Naive thymus-derived CD8-positive, alpha-beta T cell (primary cell): ENCODE measurements at regions not wholly inside any gene's neighbourhood (a gene's known extent, or its start where the extent isn't known, plus 50 kb on each side); places are given as distances from the start of the nearest gene placed in this dataset.

Experiments used
- ATAC-seq, 2 donors: fragments of 150-1000 bp; cut with Tn5 transposase in 1 of 2; sonication (Bioruptor Pico), chemical (Tn5 transposase) in 1 of 2; 1 replicate in 1 of 2; 2 replicates in 1 of 2; pipeline ENCODE4 v1.10.0; 2021; ENCODE audit warnings: mild to moderate bottlenecking in 2 of 2, moderate library complexity in 2 of 2
- POLR2A ChIA-PET: fragments of 350-600 bp; sonication (Branson Sonifier 250); formaldehyde crosslinking; loops from one replicate; lab custom pipeline; 2021; ENCODE audit warnings: antibody characterized with exemption; lab: Charles Lee
- DNase-seq, 10 donors: peaks; one replicate each; pipeline versions ENCODE4 v3.0.0 to v3.0.0-alpha.2; 2020 to 2022
- H3K27ac Mint-ChIP-seq, 10 donors: one replicate each; pipeline ENCODE4 v1.8.0; 2020 to 2022; ENCODE audit warnings: mild to moderate bottlenecking in 10 of 10, mixed read lengths in 10 of 10, moderate library complexity in 4 of 10, inconsistent platforms in 1 of 10
- H3K27me3 Mint-ChIP-seq, 5 donors: one replicate each; pipeline ENCODE4 v1.8.0; 2021 to 2022; ENCODE audit warnings: mixed read lengths in 5 of 5
- H3K36me3 Mint-ChIP-seq, 3 donors: one replicate each; pipeline ENCODE4 v1.8.0; 2020 to 2022; ENCODE audit warnings: mixed read lengths in 3 of 3, mild to moderate bottlenecking in 2 of 3, inconsistent platforms in 1 of 3
- H3K4me1 Mint-ChIP-seq, 4 donors: one replicate each; pipeline ENCODE4 v1.8.0; 2021 to 2022; ENCODE audit warnings: mixed read lengths in 4 of 4
- H3K4me3 Mint-ChIP-seq, 10 donors: one replicate each; pipeline ENCODE4 v1.8.0; 2020 to 2022; ENCODE audit warnings: mild to moderate bottlenecking in 10 of 10, mixed read lengths in 10 of 10, moderate library complexity in 6 of 10, inconsistent platforms in 1 of 10
- H3K9me3 Mint-ChIP-seq, 9 donors: one replicate each; pipeline ENCODE4 v1.8.0; 2020 to 2022; ENCODE audit warnings: mixed read lengths in 9 of 9, mild to moderate bottlenecking in 3 of 9, inconsistent platforms in 1 of 9, moderate library complexity in 1 of 9

DNA sequence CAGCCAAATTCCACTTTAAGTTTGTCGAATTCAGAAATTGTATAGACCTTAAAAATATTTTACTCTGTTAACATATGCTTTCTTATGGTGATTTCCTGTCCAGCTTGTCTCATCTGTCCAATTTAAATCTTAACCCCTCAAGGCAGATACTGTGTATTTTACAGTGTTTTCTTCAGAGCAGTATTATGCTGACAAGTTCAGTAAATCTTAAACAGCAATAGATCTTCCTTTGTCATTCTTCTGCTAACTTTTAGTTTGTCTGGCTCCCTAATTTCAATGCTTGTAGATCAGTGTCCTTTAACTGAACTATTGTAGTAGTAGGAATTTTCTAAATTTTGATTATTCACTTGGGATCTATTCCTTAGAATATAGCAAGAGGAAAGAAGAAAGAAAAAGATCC is 52.8 kb upstream of the MEIS1 start:
- ATAC-seq = no peak
- H3K4me1 Mint-ChIP-seq = no peaks in the 10 kb centered on the region

DNA sequence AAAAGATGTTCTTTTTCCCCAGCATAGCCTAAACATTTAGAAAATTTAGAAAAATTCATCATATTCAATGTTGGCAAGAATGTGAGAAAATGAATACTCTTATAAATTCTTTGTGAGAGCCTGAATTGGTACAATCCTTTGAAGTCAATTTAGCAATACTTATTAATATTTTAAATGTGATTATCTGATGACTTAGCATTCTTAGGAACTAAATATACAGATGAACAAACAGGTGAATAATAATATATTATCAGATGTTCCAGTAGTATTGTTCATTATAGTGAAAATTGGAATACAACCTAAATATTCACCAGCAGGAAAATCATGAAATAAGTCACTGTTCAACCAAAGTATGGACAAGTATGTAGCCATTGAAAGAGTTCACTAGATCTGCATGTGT is 55.5 kb upstream of the MEIS1 start:
- DNase-seq (no peak), ATAC-seq (no peak)
- POLR2A ChIA-PET = no interaction called here
- Mint-ChIP-seq H3K27me3 (peaks cover 0 to 5% (median 0%) of the 10 kb centered on the region in 5 donors), H3K9me3 (peaks cover 0 to 10% (median 0%) of the 10 kb centered on the region in 9 donors), H3K4me3 (no peak overlapping the region), H3K36me3 (no peaks in the 10 kb centered on the region), H3K4me1 (no peaks in the 10 kb centered on the region), H3K27ac (no peak overlapping the region)

More for the DNA sequence above, 52.8 kb upstream of the MEIS1 start:
- POLR2A ChIA-PET = no interaction called here
- Mint-ChIP-seq H3K27ac (no peak overlapping the region), H3K9me3 (peaks cover 0 to 10% (median 0%) of the 10 kb centered on the region in 9 donors), H3K27me3 (peaks cover 0 to 5% (median 0%) of the 10 kb centered on the region in 5 donors), H3K36me3 (no peaks in the 10 kb centered on the region), H3K4me3 (no peak overlapping the region)
- no peak for DNase-seq

DNA sequence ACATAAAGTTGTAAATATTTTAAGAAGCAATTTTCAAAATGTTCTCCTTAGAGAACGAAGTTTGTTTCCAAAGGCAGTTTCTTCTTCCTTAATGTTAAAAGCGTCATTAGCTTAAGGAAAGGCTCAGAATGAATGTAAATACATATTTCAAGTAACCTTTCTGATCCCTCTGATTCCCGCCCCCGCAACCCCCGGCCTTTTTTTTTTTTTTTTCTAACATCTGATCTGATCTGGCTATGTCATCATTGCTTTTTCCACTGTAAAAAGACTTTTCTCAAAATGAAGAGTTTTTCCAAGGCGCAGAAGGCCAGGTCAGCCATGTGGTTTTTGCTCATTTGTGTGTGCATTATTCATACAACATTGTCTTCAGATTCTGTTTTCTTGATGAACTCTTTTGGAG is 57.1 kb upstream of the MEIS1 start:
- Mint-ChIP-seq H3K27me3 (peaks cover 0 to 5% (median 2%) of the 10 kb centered on the region in 5 donors), H3K27ac (no peak overlapping the region), H3K9me3 (peaks cover 0 to 10% (median 0%) of the 10 kb centered on the region in 9 donors), H3K36me3 (no peaks in the 10 kb centered on the region), H3K4me3 (no peak overlapping the region), H3K4me1 (no peaks in the 10 kb centered on the region)
- POLR2A ChIA-PET = no interaction called here
- ATAC-seq (no peak), DNase-seq (no peak)

DNA sequence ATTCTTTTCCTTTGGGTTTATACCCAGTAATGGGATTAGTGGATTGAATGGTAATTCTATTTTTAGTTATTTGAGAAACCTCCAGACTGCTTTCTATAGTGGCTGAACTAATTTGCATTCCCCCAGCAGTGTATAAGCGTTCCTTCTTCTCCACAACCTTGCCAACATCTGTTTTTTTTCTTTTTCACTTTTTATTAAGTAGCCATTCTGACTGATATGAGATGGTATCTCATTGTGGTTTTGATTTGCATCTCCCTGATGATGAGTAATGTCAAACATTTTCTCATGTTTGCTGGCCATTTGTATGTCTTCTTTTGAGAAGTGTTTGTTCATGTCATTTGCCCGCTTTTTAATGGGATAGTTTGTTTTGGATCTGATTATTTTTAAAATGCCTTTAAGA is 64.1 kb upstream of the MEIS1 start:
- POLR2A ChIA-PET = no interaction called here
- DNase-seq = no peak
- H3K27me3 Mint-ChIP-seq = peaks cover 0 to 6% (median 0%) of the 10 kb centered on the region in 5 donors

DNA sequence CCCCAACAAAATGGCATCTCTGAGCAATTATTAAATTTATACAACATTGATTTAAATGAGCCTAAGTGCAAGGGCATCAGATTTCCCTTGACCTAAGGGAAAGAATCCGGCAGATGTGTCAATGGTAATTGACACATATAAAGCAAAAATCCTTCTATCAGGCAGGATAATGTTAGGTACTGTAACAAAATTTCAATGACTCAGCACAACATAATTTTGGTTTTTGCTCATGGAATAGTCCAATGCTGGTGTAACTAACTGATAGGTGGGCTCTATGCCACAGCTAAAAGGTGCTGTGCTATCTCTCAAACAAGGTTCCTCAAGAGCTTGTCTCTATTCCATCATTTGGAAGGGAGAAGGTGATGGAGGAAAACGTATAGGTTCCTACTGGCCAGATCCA is 68.3 kb upstream of the MEIS1 start:
- peaks cover 0 to 2% (median 0%) of the 10 kb centered on the region in 9 donors for H3K9me3 Mint-ChIP-seq
- no peaks in the 10 kb centered on the region for H3K36me3 Mint-ChIP-seq
- ATAC-seq = no peak
- no peak for DNase-seq
- peaks cover 0 to 4% (median 0%) of the 10 kb centered on the region in 5 donors for H3K27me3 Mint-ChIP-seq
- no peak overlapping the region for H3K27ac Mint-ChIP-seq
- H3K4me3 Mint-ChIP-seq = no peak overlapping the region
- POLR2A ChIA-PET = no interaction called here
- H3K4me1 Mint-ChIP-seq = no peaks in the 10 kb centered on the region

More for the DNA sequence above, 64.1 kb upstream of the MEIS1 start:
- H3K27ac Mint-ChIP-seq = no peak overlapping the region
- no peak overlapping the region for H3K4me3 Mint-ChIP-seq
- no peaks in the 10 kb centered on the region for H3K4me1 Mint-ChIP-seq
- no peaks in the 10 kb centered on the region for H3K36me3 Mint-ChIP-seq
- no peak for ATAC-seq
- peaks cover 0 to 2% (median 0%) of the 10 kb centered on the region in 9 donors for H3K9me3 Mint-ChIP-seq

DNA sequence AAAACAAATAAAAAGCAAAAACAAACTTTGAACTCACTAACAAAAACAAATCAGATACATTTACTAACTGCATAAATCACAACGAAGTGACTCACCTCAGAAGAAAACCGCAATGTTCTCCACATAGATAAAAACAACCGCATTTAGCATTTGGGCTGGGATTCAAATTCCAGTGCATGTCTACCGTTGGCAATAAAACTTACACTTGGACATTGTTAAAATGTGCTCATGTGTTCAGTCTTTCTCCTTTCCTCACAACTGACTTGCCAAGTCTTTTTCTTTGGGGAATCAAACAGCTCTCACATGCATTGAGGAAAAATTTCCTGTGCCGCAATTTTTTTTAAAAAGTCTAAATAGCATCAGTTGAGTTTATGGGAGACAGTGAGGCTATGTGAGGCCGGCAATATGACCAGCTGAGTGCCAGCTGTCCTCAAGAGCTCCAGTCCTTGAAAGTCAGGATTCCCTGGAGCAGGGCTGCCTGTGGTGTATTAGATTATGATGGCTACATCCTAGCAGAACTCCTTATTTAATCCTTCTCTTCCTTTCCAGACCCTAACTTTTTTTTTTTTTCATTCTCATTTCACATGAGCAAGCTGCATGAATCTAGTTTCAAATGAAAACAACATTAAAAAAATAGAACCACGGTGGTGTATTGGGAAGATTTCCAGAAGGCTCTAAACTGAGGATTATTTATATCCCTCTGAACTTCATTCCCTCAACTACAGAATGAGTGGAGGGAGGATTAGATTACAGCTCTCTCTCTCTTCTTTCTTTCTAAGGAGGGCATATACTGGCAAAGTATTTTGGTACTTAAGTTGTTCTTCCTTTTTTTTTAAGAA is 70.2 kb upstream of the MEIS1 start:
- H3K4me1 Mint-ChIP-seq = no peaks in the 10 kb centered on the region
- H3K9me3 Mint-ChIP-seq = peaks cover 0 to 5% (median 0%) of the 10 kb centered on the region in 9 donors
- H3K27ac Mint-ChIP-seq = no peak overlapping the region
- DNase-seq (no peak), ATAC-seq (no peak)
- H3K4me3 Mint-ChIP-seq = no peak overlapping the region
- no peaks in the 10 kb centered on the region for H3K36me3 Mint-ChIP-seq
- POLR2A ChIA-PET = no interaction called here
- H3K27me3 Mint-ChIP-seq = peaks cover 0 to 4% (median 0%) of the 10 kb centered on the region in 5 donors

DNA sequence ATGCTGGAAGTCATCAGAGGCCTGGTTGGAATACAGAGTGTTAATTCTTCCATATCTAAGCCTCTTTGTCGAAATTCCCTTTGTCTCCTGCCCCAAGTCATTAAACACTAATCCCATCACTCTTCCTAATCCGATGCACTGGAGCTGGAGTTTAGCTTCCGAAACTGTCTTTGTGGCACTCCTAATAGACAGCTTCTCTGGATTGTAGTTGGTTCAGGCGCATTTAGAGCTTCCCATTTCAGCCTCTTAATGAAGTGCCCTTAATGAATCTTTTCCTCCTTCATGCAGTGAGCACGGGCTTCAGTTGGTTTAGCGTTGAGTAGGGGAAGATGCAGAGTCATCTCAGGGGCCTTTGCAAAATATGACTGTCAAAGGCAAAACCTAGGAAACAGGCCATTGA is 72.2 kb upstream of the MEIS1 start:
- ATAC-seq (no peak), DNase-seq (no peak)
- peaks cover 0 to 4% (median 0%) of the 10 kb centered on the region in 5 donors for H3K27me3 Mint-ChIP-seq
- no peak overlapping the region for H3K4me3 Mint-ChIP-seq
- H3K9me3 Mint-ChIP-seq = peaks cover 0 to 5% (median 0%) of the 10 kb centered on the region in 9 donors
- no peaks in the 10 kb centered on the region for H3K4me1 Mint-ChIP-seq
- H3K36me3 Mint-ChIP-seq = no peaks in the 10 kb centered on the region
- no peak overlapping the region for H3K27ac Mint-ChIP-seq
- POLR2A ChIA-PET = no interaction called here

DNA sequence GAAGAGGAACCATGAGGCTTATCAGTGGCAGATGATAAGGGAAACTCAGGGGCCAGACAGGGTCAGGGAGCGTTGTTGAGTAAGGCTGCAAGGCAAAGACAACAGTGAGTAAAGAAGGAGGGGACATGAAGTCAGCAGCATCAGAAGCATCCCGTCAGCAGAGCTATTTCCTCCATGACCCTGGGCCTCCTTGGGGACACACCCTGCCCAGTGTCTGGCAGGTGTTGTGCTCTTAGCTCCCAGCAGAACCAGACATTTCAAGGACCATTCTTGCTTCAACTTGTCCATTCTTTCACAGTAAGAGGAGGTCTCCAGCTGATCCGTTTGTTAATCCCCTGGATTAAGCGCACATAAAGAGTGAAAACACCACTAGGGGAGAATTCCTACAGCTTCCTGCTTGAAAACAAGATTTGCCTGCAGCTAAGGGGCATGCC is 88.7 kb upstream of the MEIS1 start:
- Mint-ChIP-seq H3K27ac (no peak overlapping the region), H3K27me3 (no peaks in the 10 kb centered on the region), H3K4me1 (no peaks in the 10 kb centered on the region), H3K9me3 (peaks cover 0 to 39% (median 10%) of the 10 kb centered on the region in 9 donors), H3K4me3 (no peak overlapping the region), H3K36me3 (no peaks in the 10 kb centered on the region)
- DNase-seq (no peak), ATAC-seq (no peak)
- POLR2A ChIA-PET = no interaction called here

DNA sequence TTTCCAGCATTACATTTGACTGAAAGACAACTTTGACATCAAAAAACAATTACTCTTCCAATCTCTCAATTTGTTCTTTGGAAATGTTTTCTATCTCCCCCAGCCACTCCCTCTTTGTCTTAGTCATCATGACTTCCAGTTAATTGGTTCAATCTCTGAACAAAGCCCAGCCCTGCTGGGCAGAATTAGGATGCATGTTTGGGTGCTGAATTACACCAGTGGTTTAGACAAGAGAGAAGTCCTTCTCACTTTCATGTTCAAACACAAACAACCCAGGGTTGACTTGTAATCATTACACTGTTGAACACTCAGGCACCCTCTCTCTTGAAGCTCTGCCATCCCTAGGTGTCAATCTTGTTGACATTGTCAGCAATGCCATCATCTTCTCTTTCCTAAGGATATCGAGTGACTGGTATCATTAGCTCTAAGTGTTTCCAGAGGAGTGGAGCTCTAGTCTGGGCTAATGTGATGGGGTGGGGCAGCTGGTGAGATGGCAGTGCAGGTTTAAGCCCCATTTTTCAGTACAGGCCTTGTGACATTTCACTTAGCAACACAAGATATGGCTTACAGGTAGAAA is 90.8 kb upstream of the MEIS1 start:
- ATAC-seq = no peak
- Mint-ChIP-seq H3K4me3 (no peak overlapping the region), H3K9me3 (peaks cover 0 to 37% (median 9%) of the 10 kb centered on the region in 9 donors), H3K36me3 (no peaks in the 10 kb centered on the region), H3K27me3 (no peaks in the 10 kb centered on the region), H3K4me1 (no peaks in the 10 kb centered on the region), H3K27ac (no peak overlapping the region)
- DNase-seq = no peak
- POLR2A ChIA-PET = no interaction called here

DNA sequence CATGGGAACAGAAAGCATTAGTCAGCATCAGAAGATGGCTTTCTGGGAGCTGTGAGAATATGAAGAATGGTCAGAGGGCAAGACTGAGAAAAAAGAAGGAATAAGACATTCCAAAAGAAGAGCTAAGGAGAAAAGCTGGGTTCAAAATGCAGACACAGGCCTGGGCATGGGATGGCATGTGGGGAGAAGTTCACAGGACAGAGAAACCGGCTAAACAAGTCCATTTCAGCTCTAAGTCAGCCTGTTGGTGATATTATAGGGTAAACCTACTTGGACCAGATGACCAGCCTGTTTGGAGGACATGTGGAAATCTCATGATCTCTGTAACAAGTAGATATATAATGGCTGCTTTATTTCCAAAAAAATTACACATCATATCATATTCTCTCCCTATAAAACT is 91.7 kb upstream of the MEIS1 start:
- Mint-ChIP-seq H3K9me3 (peaks cover 0 to 37% (median 9%) of the 10 kb centered on the region in 9 donors), H3K4me1 (no peaks in the 10 kb centered on the region), H3K27me3 (no peaks in the 10 kb centered on the region), H3K4me3 (no peak overlapping the region), H3K36me3 (no peaks in the 10 kb centered on the region), H3K27ac (no peak overlapping the region)
- ATAC-seq (no peak), DNase-seq (no peak)
- POLR2A ChIA-PET = no interaction called here

DNA sequence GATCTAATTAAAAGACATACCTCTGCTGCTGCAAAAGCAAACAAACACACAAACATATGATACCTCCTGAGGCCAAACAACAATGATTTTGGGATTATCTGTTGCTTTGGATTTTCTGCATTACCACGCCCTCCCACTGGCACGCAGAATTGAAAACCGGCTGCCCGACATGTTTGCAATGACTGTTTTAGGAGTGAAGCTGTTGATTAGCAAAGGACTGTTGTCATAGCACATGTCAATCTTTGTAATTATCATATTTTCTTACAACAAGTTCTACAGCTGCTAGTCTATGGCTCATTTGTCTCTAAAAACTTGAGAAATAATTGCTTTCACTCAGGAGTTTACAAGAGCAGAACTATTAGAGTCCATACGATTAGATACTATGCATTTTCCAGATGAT is 94.4 kb upstream of the MEIS1 start:
- no peaks in the 10 kb centered on the region for H3K27me3 Mint-ChIP-seq

DNA sequence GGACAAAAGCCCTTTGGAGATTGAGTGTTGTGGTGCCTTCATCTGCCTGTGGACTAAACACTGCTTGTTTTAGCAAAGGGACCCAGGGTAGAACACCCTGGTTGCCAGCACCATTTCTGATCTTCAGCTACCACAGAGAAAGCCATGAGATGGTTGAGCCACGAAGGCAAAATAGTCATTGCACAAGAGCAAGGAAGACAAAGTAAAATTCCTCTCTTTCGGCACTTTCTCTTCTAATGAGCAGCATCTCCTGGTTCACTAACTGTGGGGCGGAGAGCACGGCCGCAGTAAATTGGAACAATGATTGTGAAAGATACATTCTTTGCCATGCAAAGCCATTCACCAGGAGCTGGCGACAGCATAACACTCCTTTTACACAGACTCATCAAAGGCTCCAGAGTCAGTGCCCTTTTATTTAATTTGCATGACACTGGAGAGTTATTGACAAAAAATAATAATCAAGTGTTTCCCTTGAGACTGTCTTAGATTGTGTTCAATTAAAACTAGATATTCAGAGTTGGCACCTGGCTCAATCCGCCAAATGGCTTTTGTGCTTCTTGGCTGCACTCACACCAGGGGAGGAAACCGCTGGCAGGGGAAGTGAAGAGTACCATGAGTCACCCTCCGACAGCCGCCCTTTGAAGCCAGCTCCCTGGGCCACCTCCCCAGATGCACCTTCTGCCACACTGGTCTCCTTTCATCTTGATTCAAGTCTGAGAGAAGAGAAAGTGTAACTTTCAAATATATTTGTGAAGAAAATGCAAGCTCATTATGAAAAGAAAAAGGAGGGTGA is 100.5 kb upstream of the MEIS1 start:
- Mint-ChIP-seq H3K9me3 (peaks cover 0 to 8% (median 0%) of the 10 kb centered on the region in 9 donors), H3K4me1 (no peaks in the 10 kb centered on the region), H3K27me3 (no peaks in the 10 kb centered on the region), H3K36me3 (no peaks in the 10 kb centered on the region), H3K27ac (no peak overlapping the region), H3K4me3 (no peak overlapping the region)
- POLR2A ChIA-PET = no interaction called here
- DNase-seq = no peak
- no peak for ATAC-seq

More for the DNA sequence above, 94.4 kb upstream of the MEIS1 start:
- peaks cover 0 to 29% (median 9%) of the 10 kb centered on the region in 9 donors for H3K9me3 Mint-ChIP-seq
- H3K4me1 Mint-ChIP-seq = no peaks in the 10 kb centered on the region
- H3K27ac Mint-ChIP-seq = no peak overlapping the region
- no peaks in the 10 kb centered on the region for H3K36me3 Mint-ChIP-seq
- DNase-seq (no peak), ATAC-seq (no peak)
- POLR2A ChIA-PET = no interaction called here
- no peak overlapping the region for H3K4me3 Mint-ChIP-seq

DNA sequence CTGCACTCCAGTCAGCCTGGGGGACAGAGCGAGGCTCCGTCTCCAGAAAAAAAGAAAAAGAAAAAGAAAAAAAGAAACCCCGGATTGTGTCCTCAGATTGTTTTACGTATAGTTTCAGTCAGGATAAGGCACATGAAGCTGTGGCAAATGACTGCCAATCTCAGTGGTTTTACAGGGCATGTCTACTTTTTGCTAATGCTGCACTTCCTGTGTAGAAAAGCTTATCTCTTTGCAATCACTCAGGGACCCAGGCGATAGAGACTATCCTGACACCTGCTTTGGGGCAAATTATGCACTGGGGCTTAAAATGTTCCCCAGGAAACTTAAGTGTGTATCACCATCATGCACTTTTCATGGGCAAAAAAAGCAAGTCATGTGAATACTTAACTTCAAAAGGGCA is 103.7 kb upstream of the MEIS1 start:
- H3K9me3 Mint-ChIP-seq = peaks cover 0 to 8% (median 0%) of the 10 kb centered on the region in 9 donors
- ATAC-seq (no peak), DNase-seq (no peak)
- POLR2A ChIA-PET = no interaction called here
- H3K27me3 Mint-ChIP-seq = no peaks in the 10 kb centered on the region
- H3K4me1 Mint-ChIP-seq = no peaks in the 10 kb centered on the region
- H3K4me3 Mint-ChIP-seq = no peak overlapping the region
- H3K27ac Mint-ChIP-seq = no peak overlapping the region
- no peaks in the 10 kb centered on the region for H3K36me3 Mint-ChIP-seq
